ENCODE measurements at regions not wholly inside any gene's neighbourhood (a gene's known extent, or its start where the extent isn't known, plus 50 kb on each side); places are given as distances from the start of the nearest gene placed in this dataset.

GRCh38 chr5:166358127-166358830, 1933.2 kb upstream of the WWC1 start:
- no peak overlapping the region for H3K4me3 ChIP-seq (ENCODE audit: severe bottlenecking)
- no peak for DNase-seq (ENCODE audit: low spot score)
- TF ChIP-seq, protein P1, sequence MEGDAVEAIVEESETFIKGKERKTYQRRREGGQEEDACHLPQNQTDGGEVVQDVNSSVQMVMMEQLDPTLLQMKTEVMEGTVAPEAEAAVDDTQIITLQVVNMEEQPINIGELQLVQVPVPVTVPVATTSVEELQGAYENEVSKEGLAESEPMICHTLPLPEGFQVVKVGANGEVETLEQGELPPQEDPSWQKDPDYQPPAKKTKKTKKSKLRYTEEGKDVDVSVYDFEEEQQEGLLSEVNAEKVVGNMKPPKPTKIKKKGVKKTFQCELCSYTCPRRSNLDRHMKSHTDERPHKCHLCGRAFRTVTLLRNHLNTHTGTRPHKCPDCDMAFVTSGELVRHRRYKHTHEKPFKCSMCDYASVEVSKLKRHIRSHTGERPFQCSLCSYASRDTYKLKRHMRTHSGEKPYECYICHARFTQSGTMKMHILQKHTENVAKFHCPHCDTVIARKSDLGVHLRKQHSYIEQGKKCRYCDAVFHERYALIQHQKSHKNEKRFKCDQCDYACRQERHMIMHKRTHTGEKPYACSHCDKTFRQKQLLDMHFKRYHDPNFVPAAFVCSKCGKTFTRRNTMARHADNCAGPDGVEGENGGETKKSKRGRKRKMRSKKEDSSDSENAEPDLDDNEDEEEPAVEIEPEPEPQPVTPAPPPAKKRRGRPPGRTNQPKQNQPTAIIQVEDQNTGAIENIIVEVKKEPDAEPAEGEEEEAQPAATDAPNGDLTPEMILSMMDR (IDR thresholded peaks at IDR 0.05; ENCODE audit: poor library complexity, severe bottlenecking) = no peak
- H3K27me3 ChIP-seq (ENCODE audit: insufficient read depth, poor library complexity, severe bottlenecking) = no peaks in the 10 kb centered on the region
- no peak for ATAC-seq (ENCODE audit: low read depth)
- H3K36me3 ChIP-seq (ENCODE audit: low read depth) = no peaks in the 10 kb centered on the region
- H3K27ac ChIP-seq (ENCODE audit: poor library complexity, severe bottlenecking) = no peak overlapping the region
- H3K9me3 ChIP-seq (ENCODE audit: severe bottlenecking) = no peaks in the 10 kb centered on the region
- peaks cover 11% of the 10 kb centered on the region for H3K4me1 ChIP-seq (ENCODE audit: insufficient read depth, poor library complexity, severe bottlenecking)

DNA sequence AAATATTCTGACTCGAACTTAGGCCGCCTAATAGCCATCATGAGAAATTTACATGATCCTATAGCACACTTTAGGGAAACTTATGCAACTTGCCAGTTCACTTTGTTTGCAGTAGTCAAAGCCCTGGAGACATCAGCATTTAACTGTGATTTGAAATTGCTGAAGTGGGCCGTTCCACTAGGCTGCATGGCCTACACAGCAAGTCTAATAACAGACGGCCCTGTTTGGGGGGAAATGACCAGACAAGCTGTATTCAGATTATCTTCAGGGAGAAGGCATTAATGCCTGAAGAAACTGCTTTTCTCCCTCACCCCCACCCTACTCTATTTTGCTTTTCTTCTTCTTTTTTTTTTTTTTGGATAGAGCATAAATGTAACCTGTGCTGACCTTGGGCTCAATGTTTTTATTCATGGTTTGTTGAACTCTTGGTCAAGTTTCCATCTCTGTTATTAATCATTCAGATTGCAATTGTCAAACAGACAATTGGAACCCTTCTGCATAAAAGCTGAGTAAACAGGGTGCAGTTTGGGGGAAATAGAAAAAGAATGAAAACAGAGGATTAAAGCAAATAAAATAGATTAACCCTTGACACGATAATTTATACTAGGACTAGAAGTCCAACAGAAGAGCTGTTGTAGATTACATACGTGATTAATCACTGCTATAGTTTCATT, 1928.2 kb upstream of the WWC1 start:
- Histone ChIP-seq H3K27ac (ENCODE audit: poor library complexity, severe bottlenecking) (no peak overlapping the region), H3K4me3 (ENCODE audit: severe bottlenecking) (no peak overlapping the region), H3K27me3 (ENCODE audit: insufficient read depth, poor library complexity, severe bottlenecking) (no peaks in the 10 kb centered on the region), H3K9me3 (ENCODE audit: severe bottlenecking) (no peaks in the 10 kb centered on the region), H3K36me3 (ENCODE audit: low read depth) (no peaks in the 10 kb centered on the region), H3K4me1 (ENCODE audit: insufficient read depth, poor library complexity, severe bottlenecking) (no peaks in the 10 kb centered on the region)
- TF ChIP-seq, protein P1 (IDR thresholded peaks at IDR 0.05; ENCODE audit: poor library complexity, severe bottlenecking) = no peak
- no peak for ATAC-seq (ENCODE audit: low read depth)
- no peak for DNase-seq (ENCODE audit: low spot score)

DNA sequence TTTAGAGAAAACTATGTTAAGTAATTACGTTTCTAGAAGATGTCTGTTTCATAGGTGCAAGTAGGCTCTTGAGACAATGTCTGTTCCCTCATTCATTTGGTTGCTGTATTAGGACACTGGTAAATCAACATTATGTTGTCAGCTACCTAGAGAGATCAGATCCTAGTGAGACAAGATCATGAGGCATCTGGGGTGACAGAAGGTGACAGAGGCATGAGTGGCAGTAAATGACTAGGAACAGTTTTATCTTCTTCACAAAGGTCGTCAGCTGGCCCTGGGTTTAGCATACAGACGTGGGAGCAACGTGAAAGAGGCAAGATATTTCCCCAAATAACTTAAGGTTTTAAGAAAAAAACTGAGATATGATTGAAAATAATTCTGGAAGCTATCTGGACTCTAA, 1926.3 kb upstream of the WWC1 start:
- TF ChIP-seq, protein P1 (IDR thresholded peaks at IDR 0.05; ENCODE audit: poor library complexity, severe bottlenecking) = no peak
- Histone ChIP-seq H3K9me3 (ENCODE audit: severe bottlenecking) (no peaks in the 10 kb centered on the region), H3K36me3 (ENCODE audit: low read depth) (no peaks in the 10 kb centered on the region), H3K4me1 (ENCODE audit: insufficient read depth, poor library complexity, severe bottlenecking) (no peaks in the 10 kb centered on the region), H3K27me3 (ENCODE audit: insufficient read depth, poor library complexity, severe bottlenecking) (no peaks in the 10 kb centered on the region), H3K4me3 (ENCODE audit: severe bottlenecking) (no peak overlapping the region), H3K27ac (ENCODE audit: poor library complexity, severe bottlenecking) (no peak overlapping the region)
- DNase-seq (ENCODE audit: low spot score) (no peak), ATAC-seq (ENCODE audit: low read depth) (no peak)

- Histone ChIP-seq H3K4me1 (ENCODE audit: insufficient read depth, poor library complexity, severe bottlenecking) (no peaks in the 10 kb centered on the region), H3K9me3 (ENCODE audit: severe bottlenecking) (no peaks in the 10 kb centered on the region), H3K27me3 (ENCODE audit: insufficient read depth, poor library complexity, severe bottlenecking) (no peaks in the 10 kb centered on the region), H3K4me3 (ENCODE audit: severe bottlenecking) (no peak overlapping the region), H3K27ac (ENCODE audit: poor library complexity, severe bottlenecking) (no peak overlapping the region), H3K36me3 (ENCODE audit: low read depth) (no peaks in the 10 kb centered on the region)
- DNase-seq (ENCODE audit: low spot score) = no peak
- TF ChIP-seq, protein P1 (IDR thresholded peaks at IDR 0.05; ENCODE audit: poor library complexity, severe bottlenecking) = no peak
- no peak for ATAC-seq (ENCODE audit: low read depth)
These were observed 1924.1 kb upstream of the WWC1 start for GRCh38 chr5:166367391-166367790.

DNA sequence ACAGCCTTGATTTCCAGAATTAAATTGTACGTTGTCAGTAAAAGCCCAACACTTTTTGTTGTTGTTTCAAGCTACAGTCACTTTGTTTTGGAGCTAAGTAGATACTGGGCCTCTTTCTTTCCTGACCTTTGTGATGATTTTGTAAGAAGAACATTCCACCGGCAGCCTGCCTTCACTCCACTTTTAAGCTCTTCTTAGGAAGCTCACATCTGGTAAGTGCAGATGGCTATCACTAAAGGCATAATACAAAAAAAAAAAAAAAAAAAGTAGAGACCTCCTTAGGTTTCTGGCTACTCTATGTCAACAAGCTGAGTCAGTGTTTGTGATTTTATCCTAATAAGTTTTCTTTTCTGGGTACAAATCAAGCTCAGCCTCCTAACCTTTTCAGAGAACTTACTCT, 1922.1 kb upstream of the WWC1 start:
- Histone ChIP-seq H3K36me3 (ENCODE audit: low read depth) (no peaks in the 10 kb centered on the region), H3K4me3 (ENCODE audit: severe bottlenecking) (no peak overlapping the region), H3K4me1 (ENCODE audit: insufficient read depth, poor library complexity, severe bottlenecking) (no peaks in the 10 kb centered on the region), H3K27ac (ENCODE audit: poor library complexity, severe bottlenecking) (no peak overlapping the region), H3K27me3 (ENCODE audit: insufficient read depth, poor library complexity, severe bottlenecking) (no peaks in the 10 kb centered on the region), H3K9me3 (ENCODE audit: severe bottlenecking) (no peaks in the 10 kb centered on the region)
- TF ChIP-seq, protein P1 (IDR thresholded peaks at IDR 0.05; ENCODE audit: poor library complexity, severe bottlenecking) = no peak
- ATAC-seq (ENCODE audit: low read depth) = no peak
- DNase-seq (ENCODE audit: low spot score) = no peak
